ENCODE measurements at regions not wholly inside any gene's neighbourhood (a gene's known extent, or its start where the extent isn't known, plus 50 kb on each side); places are given as distances from the start of the nearest gene placed in this dataset.
A peak's percentile ranks its signal among the peaks of the same experiment; 100 is the strongest.

GRCh38 chr14:65853407-65853955 lies 441.0 kb downstream of the FUT8 start:
- H3K27ac Mint-ChIP-seq, result no peak overlapping the region
- no peak overlapping the region for H3K4me3 Mint-ChIP-seq
- H3K9me3 Mint-ChIP-seq, result peaks cover 16% of the 10 kb centered on the region
- ChIA-PET CTCF (interaction anchor here (1.4 kb wide), 1 partner anchor 96 kb away, joined by 3 read pairs; no protein-coding TSS in a partner anchor), POLR2A (no interaction called here)
- peaks cover 31% of the 10 kb centered on the region for H3K4me1 Mint-ChIP-seq (ENCODE audit: low read depth)
- H3K36me3 Mint-ChIP-seq, result peaks cover 2% of the 10 kb centered on the region
- no peak for DNase-seq
- intact Hi-C loops (cut with micrococcal nuclease), result no loop called here
- no peaks in the 10 kb centered on the region for H3K27me3 Mint-ChIP-seq

- H3K9me3 Mint-ChIP-seq, result peaks cover 21% of the 10 kb centered on the region
- ChIA-PET POLR2A (no interaction called here), CTCF (interaction anchor here (1.4 kb wide), 1 partner anchor 95 kb away, joined by 3 read pairs; no protein-coding TSS in a partner anchor)
- intact Hi-C loops (cut with micrococcal nuclease), result no loop called here
- peaks cover 2% of the 10 kb centered on the region for H3K36me3 Mint-ChIP-seq
- H3K27ac Mint-ChIP-seq, result no peak overlapping the region
- no peak overlapping the region for H3K4me3 Mint-ChIP-seq
- DNase-seq, result no peak
- peaks cover 27% of the 10 kb centered on the region for H3K4me1 Mint-ChIP-seq (ENCODE audit: low read depth)
- H3K27me3 Mint-ChIP-seq, result no peaks in the 10 kb centered on the region
Observed at GRCh38 chr14:65854215-65854614, 441.7 kb downstream of the FUT8 start.

- Mint-ChIP-seq H3K27me3 (no peaks in the 10 kb centered on the region), H3K36me3 (peaks cover 1% of the 10 kb centered on the region), H3K27ac (no peak overlapping the region), H3K4me1 (ENCODE audit: low read depth) (peaks cover 49% of the 10 kb centered on the region), H3K9me3 (peaks cover 7% of the 10 kb centered on the region), H3K4me3 (no peak overlapping the region)
- ChIA-PET CTCF (interaction anchor here (0.7 to 1.5 kb wide), 2 partner anchors 36 to 848 kb away, joined by 3 to 8 read pairs; no protein-coding TSS in a partner anchor), POLR2A (no interaction called here)
- intact Hi-C loops (cut with micrococcal nuclease), result no loop called here
- peak; percentile 49 for DNase-seq
Observed at GRCh38 chr14:65860956-65861611, 448.6 kb downstream of the FUT8 start.

GRCh38 chr14:65864549-65864948 lies 452.0 kb downstream of the FUT8 start:
- Mint-ChIP-seq H3K27ac (no peak overlapping the region), H3K4me3 (no peak overlapping the region), H3K4me1 (ENCODE audit: low read depth) (peaks cover 49% of the 10 kb centered on the region), H3K36me3 (no peaks in the 10 kb centered on the region), H3K9me3 (no peaks in the 10 kb centered on the region), H3K27me3 (no peaks in the 10 kb centered on the region)
- POLR2A ChIA-PET, result no interaction called here
- DNase-seq, result no peak
- CTCF ChIA-PET, result interaction anchor here (0.9 kb wide), 1 partner anchor 13 kb away, joined by 3 read pairs; no protein-coding TSS in a partner anchor
- intact Hi-C loops (cut with micrococcal nuclease), result no loop called here

DNA sequence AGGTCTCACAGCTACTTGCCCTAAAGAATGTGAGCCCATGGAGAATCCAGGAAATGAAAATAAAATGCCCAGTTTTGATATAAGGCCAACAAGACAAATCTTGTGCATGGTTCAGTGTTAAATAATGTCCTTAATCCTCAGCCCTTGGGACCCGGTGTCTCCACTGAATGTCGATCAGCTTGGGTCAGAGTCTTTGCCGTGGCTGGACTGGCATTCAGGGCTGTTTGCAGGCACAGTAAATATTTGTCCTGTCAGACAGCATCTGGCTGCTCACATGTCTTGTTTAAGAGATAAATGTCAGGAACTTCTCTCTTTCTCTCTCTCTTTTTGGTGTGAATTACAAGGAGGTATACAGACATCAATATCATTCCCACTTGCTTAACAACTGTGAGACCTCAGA lies 452.5 kb downstream of the FUT8 start:
- Mint-ChIP-seq H3K27me3 (no peaks in the 10 kb centered on the region), H3K36me3 (no peaks in the 10 kb centered on the region), H3K9me3 (no peaks in the 10 kb centered on the region), H3K4me3 (no peak overlapping the region), H3K27ac (no peak overlapping the region), H3K4me1 (ENCODE audit: low read depth) (peaks cover 49% of the 10 kb centered on the region)
- no peak for DNase-seq
- ChIA-PET CTCF (interaction anchor here (0.9 kb wide), 1 partner anchor 12 kb away, joined by 3 read pairs; no protein-coding TSS in a partner anchor), POLR2A (no interaction called here)
- intact Hi-C loops (cut with micrococcal nuclease), result no loop called here

- DNase-seq, result no peak
- intact Hi-C loops (cut with micrococcal nuclease), result no loop called here
- no peaks in the 10 kb centered on the region for H3K36me3 Mint-ChIP-seq
- CTCF ChIA-PET, result interaction anchor here (1.3 kb wide), 1 partner anchor 42 kb away, joined by 4 read pairs; no protein-coding TSS in a partner anchor
- H3K27ac Mint-ChIP-seq, result no peak overlapping the region
- H3K27me3 Mint-ChIP-seq, result no peaks in the 10 kb centered on the region
- H3K4me3 Mint-ChIP-seq, result no peak overlapping the region
- peaks cover 34% of the 10 kb centered on the region for H3K4me1 Mint-ChIP-seq (ENCODE audit: low read depth)
- H3K9me3 Mint-ChIP-seq, result no peaks in the 10 kb centered on the region
- POLR2A ChIA-PET, result no interaction called here
Observed at GRCh38 chr14:65866448-65866847, 453.9 kb downstream of the FUT8 start.

DNA sequence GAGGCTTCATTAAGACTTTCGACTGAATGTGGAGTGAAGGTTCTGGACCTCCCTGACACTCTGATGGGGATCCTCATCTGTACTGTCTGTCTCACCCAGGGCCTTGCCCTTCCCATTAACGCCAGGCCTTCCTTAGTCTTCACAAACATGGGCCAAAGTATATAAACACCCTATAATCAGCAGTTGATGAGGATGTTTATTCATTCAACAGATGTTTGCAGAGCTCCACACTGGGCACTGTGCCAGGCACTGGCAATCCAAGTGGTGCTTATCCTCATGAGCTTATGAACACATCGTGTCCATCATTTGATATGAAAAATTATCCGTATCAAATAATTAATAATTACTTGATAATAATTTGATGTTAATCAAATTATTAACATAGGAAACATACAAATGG lies 454.4 kb downstream of the FUT8 start:
- Mint-ChIP-seq H3K4me3 (no peak overlapping the region), H3K36me3 (no peaks in the 10 kb centered on the region), H3K9me3 (no peaks in the 10 kb centered on the region), H3K27ac (no peak overlapping the region), H3K4me1 (ENCODE audit: low read depth) (peaks cover 30% of the 10 kb centered on the region), H3K27me3 (no peaks in the 10 kb centered on the region)
- intact Hi-C loops (cut with micrococcal nuclease), result no loop called here
- DNase-seq, result no peak
- CTCF ChIA-PET, result interaction anchor here (1.3 kb wide), 1 partner anchor 42 kb away, joined by 4 read pairs; no protein-coding TSS in a partner anchor
- POLR2A ChIA-PET, result no interaction called here

GRCh38 chr14:65867333-65867732 lies 454.8 kb downstream of the FUT8 start:
- CTCF ChIA-PET, result interaction anchor here (1.5 kb wide), 1 partner anchor 12 kb away, joined by 6 read pairs; no protein-coding TSS in a partner anchor

DNA sequence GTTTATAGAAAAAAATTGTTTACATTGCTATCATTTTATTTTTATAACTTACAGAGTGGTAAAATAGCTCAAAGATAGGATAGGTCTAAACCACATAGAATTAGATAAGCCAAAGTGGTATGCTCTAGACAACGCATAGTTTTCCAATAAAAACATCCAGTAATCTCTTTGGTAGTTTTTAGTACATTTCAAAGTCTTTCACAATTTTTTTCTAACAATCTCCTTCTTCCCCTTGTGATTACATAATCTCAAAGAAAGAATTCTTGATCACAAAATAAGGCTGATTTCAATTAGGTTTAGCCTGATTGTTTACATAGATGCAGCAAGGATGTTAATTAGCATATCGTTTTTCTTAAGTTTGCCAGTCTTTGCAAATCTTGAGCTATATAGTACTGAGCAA lies 460.0 kb downstream of the FUT8 start:
- Mint-ChIP-seq H3K27me3 (no peaks in the 10 kb centered on the region), H3K4me1 (ENCODE audit: low read depth) (peaks cover 3% of the 10 kb centered on the region), H3K36me3 (no peaks in the 10 kb centered on the region), H3K4me3 (no peak overlapping the region), H3K9me3 (no peaks in the 10 kb centered on the region), H3K27ac (no peak overlapping the region)
- POLR2A ChIA-PET, result no interaction called here
- no peak for DNase-seq
- intact Hi-C loops (cut with micrococcal nuclease), result no loop called here
- CTCF ChIA-PET, result no interaction called here

More at GRCh38 chr14:65867333-65867732, 454.8 kb downstream of the FUT8 start:
- H3K27me3 Mint-ChIP-seq, result no peaks in the 10 kb centered on the region
- H3K27ac Mint-ChIP-seq, result no peak overlapping the region
- POLR2A ChIA-PET, result no interaction called here
- no peaks in the 10 kb centered on the region for H3K36me3 Mint-ChIP-seq
- H3K4me1 Mint-ChIP-seq (ENCODE audit: low read depth), result peaks cover 25% of the 10 kb centered on the region
- DNase-seq, result no peak
- no peaks in the 10 kb centered on the region for H3K9me3 Mint-ChIP-seq
- H3K4me3 Mint-ChIP-seq, result no peak overlapping the region
- intact Hi-C loops (cut with micrococcal nuclease), result no loop called here

DNA sequence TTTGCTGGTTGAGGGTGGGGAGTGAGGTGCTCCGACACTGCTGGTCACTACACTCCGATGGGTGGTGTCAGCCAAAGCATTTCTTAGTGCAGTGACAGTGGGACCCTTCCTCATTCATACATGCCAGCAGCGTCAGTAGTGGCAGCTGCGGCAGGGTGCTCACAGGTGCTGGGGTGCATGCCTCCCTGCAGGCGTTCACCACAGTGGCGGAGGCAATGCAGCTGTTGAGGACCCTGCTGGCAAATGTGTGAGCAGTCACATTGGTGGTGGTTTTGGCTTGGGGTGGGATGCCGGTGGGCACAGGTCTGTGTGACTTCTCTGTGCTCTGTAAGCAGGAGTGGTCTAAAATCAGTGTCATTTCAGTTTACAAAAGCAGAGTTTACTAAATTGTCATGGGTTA lies 464.6 kb downstream of the FUT8 start:
- peaks cover 41% of the 10 kb centered on the region for H3K4me1 Mint-ChIP-seq (ENCODE audit: low read depth)
- DNase-seq, result no peak
- CTCF ChIA-PET, result interaction anchor here (1.0 to 3.1 kb wide), 2 partner anchors 13 to 83 kb away, joined by 3 to 20 read pairs; no protein-coding TSS in a partner anchor
- POLR2A ChIA-PET, result interaction anchor here (1.4 kb wide), 1 partner anchor 30 kb away, joined by 3 read pairs; no protein-coding TSS in a partner anchor
- no peaks in the 10 kb centered on the region for H3K9me3 Mint-ChIP-seq
- no peaks in the 10 kb centered on the region for H3K36me3 Mint-ChIP-seq
- no peaks in the 10 kb centered on the region for H3K27me3 Mint-ChIP-seq
- H3K4me3 Mint-ChIP-seq, result no peak overlapping the region
- intact Hi-C loops (cut with micrococcal nuclease), result loop anchor here (5.0 kb wide), 1 partner anchor 75 kb away; no protein-coding TSS in a partner anchor
- H3K27ac Mint-ChIP-seq, result no peak overlapping the region

DNA sequence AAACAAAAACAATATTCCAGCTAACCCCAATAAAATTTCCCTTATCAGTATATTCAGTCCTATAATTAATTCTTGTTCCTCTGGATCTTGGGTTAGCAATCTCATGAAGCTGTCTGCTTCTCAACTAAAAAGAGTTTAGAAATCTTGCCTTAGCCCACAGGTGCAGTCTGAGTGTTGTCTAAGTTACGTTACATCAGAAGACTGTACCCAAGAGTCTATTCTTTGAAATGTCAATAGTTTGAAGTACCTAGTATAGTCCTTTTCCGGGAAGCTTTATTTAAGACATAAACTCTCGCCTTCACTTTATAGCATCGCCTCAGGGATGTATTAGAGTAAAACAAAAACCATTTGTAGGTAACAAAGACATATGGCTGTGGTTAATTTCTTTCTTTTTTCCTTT lies 465.1 kb downstream of the FUT8 start:
- intact Hi-C loops (cut with micrococcal nuclease), result loop anchor here (5.0 kb wide), 1 partner anchor 75 kb away; no protein-coding TSS in a partner anchor
- Mint-ChIP-seq H3K9me3 (no peaks in the 10 kb centered on the region), H3K4me1 (ENCODE audit: low read depth) (peaks cover 44% of the 10 kb centered on the region), H3K27ac (no peak overlapping the region), H3K36me3 (no peaks in the 10 kb centered on the region), H3K27me3 (no peaks in the 10 kb centered on the region), H3K4me3 (no peak overlapping the region)
- DNase-seq, result no peak
- ChIA-PET CTCF (interaction anchor here (1.0 to 3.1 kb wide), 2 partner anchors 13 to 82 kb away, joined by 3 to 20 read pairs; no protein-coding TSS in a partner anchor), POLR2A (interaction anchor here (1.4 kb wide), 1 partner anchor 31 kb away, joined by 3 read pairs; no protein-coding TSS in a partner anchor)

DNA sequence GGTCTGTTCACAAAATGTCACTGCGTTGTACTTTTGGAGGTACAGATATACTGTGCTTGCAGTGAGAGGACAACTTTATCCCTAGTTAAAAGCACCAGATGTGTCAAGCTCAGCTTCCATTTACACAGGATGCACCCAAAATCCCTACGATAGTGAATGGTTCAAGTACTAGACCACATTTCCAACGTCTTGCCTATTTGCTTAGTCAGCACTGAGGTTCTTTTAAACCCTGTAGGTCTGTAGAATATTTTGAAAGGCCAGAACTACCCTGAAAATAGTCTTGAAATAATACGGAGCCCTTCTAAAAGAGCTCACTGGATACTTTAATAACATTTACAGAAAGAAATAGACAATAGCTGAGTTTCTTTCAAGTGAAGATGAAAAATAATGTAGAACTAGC lies 466.1 kb downstream of the FUT8 start:
- no peak overlapping the region for H3K27ac Mint-ChIP-seq
- intact Hi-C loops (cut with micrococcal nuclease), result loop anchor here (5.0 kb wide), 1 partner anchor 74 kb away; no protein-coding TSS in a partner anchor
- H3K4me1 Mint-ChIP-seq (ENCODE audit: low read depth), result peaks cover 44% of the 10 kb centered on the region
- no peak for DNase-seq
- H3K9me3 Mint-ChIP-seq, result peaks cover 2% of the 10 kb centered on the region
- POLR2A ChIA-PET, result interaction anchor here (1.4 kb wide), 1 partner anchor 32 kb away, joined by 3 read pairs; no protein-coding TSS in a partner anchor
- no peak overlapping the region for H3K4me3 Mint-ChIP-seq
- no peaks in the 10 kb centered on the region for H3K36me3 Mint-ChIP-seq
- CTCF ChIA-PET, result interaction anchor here (0.9 to 3.1 kb wide), 4 partner anchors 11 to 81 kb away, joined by 3 to 20 read pairs (median 7); no protein-coding TSS in a partner anchor
- H3K27me3 Mint-ChIP-seq, result no peaks in the 10 kb centered on the region
